GM12892 (cell line): ENCODE measurements at regions not wholly inside any gene's neighbourhood (a gene's known extent, or its start where the extent isn't known, plus 50 kb on each side); places are given as distances from the start of the nearest gene placed in this dataset.

ENCODE experiments used
- POLR2A ChIP-seq: IDR thresholded peaks from 2 replicates; pipeline ENCODE4 v1.6.1; 2011; ENCODE audit warnings: low read depth, low read length, control low read depth
- POLR2AphosphoS5 ChIP-seq: IDR thresholded peaks from 2 replicates; pipeline ENCODE4 v1.6.1; 2011; ENCODE audit warnings: low read depth, low read length, control low read depth

- TF ChIP-seq POLR2A (no peak), POLR2AphosphoS5 (no peak)
These were observed 82.7 kb upstream of the CDYL2 start for GRCh38 chr16:80887062-80887461.
